SK-N-SH (cell line): ENCODE measurements at regions not wholly inside any gene's neighbourhood (a gene's known extent, or its start where the extent isn't known, plus 50 kb on each side); places are given as distances from the start of the nearest gene placed in this dataset.

Source experiments
- CHD2 ChIP-seq: fragments of 150-350 bp; IDR thresholded peaks from 2 replicates; pipeline ENCODE4 v1.6.1; 2018; ENCODE audit warnings: low read length; ENCODE audit not compliant: partially characterized antibody
- EP300 ChIP-seq, 2 experiments: IDR thresholded peaks; 2 replicates each; pipeline versions ENCODE4 v1.4.0 to v1.6.1; 2012; ENCODE audit warnings: borderline replicate concordance in 1 of 2, low read depth in 1 of 2, low read length in 1 of 2
- POLR2AphosphoS5 ChIP-seq: IDR thresholded peaks from 2 replicates; pipeline ENCODE4 v1.6.1; 2012; ENCODE audit warnings: low read depth, low read length
- RFX5 ChIP-seq: IDR thresholded peaks from 2 replicates; pipeline ENCODE4 v1.6.1; 2012; ENCODE audit warnings: mild to moderate bottlenecking, improper control_type of control experiment, low read length
- TAF1 ChIP-seq: IDR thresholded peaks from 2 replicates; pipeline ENCODE4 v1.6.1; 2012; ENCODE audit warnings: low read depth, mild to moderate bottlenecking, low read length, moderate library complexity, borderline replicate concordance
- TCF12 ChIP-seq: IDR thresholded peaks from 2 replicates; pipeline ENCODE4 v1.4.0; 2012
- TF ChIP-seq, protein P1 (sequence below): IDR thresholded peaks from 2 replicates; pipeline ENCODE4 v1.6.1; 2012; ENCODE audit warnings: mild to moderate bottlenecking, low read depth, low read length, moderate library complexity
- TF ChIP-seq, protein P2 (sequence below): fragments of 200-600 bp; sonication (generic); IDR thresholded peaks from 2 replicates; pipeline ENCODE4 v1.6.1; 2017; ENCODE audit warnings: antibody characterized with exemption, mild to moderate bottlenecking, moderate library complexity
- TF ChIP-seq, protein P3 (sequence below): IDR thresholded peaks from 2 replicates; pipeline ENCODE4 v1.4.0; 2012; ENCODE audit warnings: low read depth, borderline replicate concordance

DNA sequence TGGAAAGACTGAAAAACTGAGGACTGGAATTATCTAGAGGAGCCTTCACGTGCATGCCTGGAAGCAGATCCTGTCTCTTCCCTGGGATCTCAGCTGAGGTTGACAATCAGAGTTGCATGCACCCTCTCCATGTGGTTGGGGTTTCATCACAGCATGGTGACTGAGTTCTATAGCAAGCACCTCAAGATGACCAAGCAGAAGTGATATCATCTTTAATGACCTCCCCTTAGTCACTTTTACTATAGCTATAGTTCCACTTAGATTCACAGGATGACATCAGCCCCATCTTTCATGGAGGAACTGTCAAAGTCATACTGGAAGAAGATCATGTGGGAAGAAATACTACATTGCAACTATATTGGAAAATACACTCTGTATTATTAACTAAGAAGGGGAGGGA lies 105.8 kb upstream of the ATXN7L3B start:
- TF ChIP-seq, protein P1, sequence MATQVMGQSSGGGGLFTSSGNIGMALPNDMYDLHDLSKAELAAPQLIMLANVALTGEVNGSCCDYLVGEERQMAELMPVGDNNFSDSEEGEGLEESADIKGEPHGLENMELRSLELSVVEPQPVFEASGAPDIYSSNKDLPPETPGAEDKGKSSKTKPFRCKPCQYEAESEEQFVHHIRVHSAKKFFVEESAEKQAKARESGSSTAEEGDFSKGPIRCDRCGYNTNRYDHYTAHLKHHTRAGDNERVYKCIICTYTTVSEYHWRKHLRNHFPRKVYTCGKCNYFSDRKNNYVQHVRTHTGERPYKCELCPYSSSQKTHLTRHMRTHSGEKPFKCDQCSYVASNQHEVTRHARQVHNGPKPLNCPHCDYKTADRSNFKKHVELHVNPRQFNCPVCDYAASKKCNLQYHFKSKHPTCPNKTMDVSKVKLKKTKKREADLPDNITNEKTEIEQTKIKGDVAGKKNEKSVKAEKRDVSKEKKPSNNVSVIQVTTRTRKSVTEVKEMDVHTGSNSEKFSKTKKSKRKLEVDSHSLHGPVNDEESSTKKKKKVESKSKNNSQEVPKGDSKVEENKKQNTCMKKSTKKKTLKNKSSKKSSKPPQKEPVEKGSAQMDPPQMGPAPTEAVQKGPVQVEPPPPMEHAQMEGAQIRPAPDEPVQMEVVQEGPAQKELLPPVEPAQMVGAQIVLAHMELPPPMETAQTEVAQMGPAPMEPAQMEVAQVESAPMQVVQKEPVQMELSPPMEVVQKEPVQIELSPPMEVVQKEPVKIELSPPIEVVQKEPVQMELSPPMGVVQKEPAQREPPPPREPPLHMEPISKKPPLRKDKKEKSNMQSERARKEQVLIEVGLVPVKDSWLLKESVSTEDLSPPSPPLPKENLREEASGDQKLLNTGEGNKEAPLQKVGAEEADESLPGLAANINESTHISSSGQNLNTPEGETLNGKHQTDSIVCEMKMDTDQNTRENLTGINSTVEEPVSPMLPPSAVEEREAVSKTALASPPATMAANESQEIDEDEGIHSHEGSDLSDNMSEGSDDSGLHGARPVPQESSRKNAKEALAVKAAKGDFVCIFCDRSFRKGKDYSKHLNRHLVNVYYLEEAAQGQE, result no peak
- TF ChIP-seq TCF12 (no peak), CHD2 (no peak), EP300 (IDR thresholded peaks at IDR 0.05; ENCODE audit: borderline replicate concordance in 1 of 2, low read depth in 1 of 2, low read length in 1 of 2) (no peak), RFX5 (no peak), POLR2AphosphoS5 (no peak), TAF1 (no peak)
- TF ChIP-seq, protein P2, sequence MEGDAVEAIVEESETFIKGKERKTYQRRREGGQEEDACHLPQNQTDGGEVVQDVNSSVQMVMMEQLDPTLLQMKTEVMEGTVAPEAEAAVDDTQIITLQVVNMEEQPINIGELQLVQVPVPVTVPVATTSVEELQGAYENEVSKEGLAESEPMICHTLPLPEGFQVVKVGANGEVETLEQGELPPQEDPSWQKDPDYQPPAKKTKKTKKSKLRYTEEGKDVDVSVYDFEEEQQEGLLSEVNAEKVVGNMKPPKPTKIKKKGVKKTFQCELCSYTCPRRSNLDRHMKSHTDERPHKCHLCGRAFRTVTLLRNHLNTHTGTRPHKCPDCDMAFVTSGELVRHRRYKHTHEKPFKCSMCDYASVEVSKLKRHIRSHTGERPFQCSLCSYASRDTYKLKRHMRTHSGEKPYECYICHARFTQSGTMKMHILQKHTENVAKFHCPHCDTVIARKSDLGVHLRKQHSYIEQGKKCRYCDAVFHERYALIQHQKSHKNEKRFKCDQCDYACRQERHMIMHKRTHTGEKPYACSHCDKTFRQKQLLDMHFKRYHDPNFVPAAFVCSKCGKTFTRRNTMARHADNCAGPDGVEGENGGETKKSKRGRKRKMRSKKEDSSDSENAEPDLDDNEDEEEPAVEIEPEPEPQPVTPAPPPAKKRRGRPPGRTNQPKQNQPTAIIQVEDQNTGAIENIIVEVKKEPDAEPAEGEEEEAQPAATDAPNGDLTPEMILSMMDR, result no peak
- TF ChIP-seq, protein P3, sequence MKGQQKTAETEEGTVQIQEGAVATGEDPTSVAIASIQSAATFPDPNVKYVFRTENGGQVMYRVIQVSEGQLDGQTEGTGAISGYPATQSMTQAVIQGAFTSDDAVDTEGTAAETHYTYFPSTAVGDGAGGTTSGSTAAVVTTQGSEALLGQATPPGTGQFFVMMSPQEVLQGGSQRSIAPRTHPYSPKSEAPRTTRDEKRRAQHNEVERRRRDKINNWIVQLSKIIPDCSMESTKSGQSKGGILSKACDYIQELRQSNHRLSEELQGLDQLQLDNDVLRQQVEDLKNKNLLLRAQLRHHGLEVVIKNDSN, result no peak
